Uterus (tissue), 2 donors: ENCODE measurements at regions not wholly inside any gene's neighbourhood (a gene's known extent, or its start where the extent isn't known, plus 50 kb on each side); places are given as distances from the start of the nearest gene placed in this dataset.

Source experiments
- POLR2A ChIP-seq, 2 donors: fragments of 450-650 bp; IDR thresholded peaks; one replicate each; pipeline ENCODE4 v1.6.1; 2016; ENCODE audit warnings: antibody characterized with exemption in 2 of 2, mild to moderate bottlenecking in 1 of 2, moderate library complexity in 1 of 2
- TF ChIP-seq, protein P1 (sequence below), 4 experiments: fragments of 200-600 bp in 2 of 4; fragments of 450-650 bp in 2 of 4; sonication (generic) in 2 of 4; IDR thresholded peaks; one replicate each; pipeline ENCODE4 v1.5.1; 2016 to 2019; ENCODE audit warnings: antibody characterized with exemption in 4 of 4, mild to moderate bottlenecking in 2 of 4, moderate library complexity in 1 of 4

DNA sequence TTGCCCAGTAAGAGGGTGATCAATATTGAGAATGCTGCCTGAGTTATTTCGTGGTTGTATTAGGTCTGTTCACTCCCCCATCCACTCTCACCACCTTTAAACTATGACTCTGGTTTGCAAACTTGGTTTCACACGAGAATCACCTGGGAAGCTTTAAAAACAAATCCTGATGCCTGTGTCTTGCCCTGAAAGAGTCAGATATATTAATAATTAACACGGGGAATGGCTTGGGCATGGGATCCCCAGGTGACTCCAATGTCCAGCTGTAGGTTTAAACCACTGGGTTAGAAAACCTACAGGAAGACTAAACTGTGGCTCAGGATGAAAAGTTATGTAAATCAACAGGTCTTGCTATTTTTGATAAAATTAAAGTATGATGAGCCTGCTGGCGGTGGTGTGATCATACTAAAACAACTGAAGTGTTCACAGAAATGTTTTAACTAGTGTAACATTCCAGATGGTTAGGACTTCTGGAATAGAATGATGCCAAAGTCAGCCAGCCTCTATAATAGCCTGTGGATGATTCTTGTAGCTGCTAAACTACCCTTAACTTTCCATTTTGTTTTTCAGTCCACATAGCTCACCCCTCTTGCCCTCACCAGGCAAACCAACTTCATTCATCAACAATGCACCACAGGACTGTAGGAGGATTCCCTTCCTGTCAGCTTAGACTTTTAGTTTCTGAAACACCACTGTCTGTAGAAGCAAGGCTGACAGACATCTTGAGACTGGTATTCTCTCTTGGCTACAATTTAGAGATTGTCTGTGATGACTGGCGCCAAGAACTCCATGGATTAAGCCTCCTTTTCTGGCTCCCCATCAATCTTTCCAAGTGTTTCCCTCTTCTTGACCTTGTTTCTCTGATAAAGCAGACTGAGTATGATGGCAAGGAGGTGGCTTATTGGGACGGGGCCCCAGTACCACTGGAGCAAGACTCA is 119.1 kb upstream of the ADAMTS9 start:
- no peak for TF ChIP-seq POLR2A (IDR thresholded peaks at IDR 0.05)
- TF ChIP-seq, protein P1, sequence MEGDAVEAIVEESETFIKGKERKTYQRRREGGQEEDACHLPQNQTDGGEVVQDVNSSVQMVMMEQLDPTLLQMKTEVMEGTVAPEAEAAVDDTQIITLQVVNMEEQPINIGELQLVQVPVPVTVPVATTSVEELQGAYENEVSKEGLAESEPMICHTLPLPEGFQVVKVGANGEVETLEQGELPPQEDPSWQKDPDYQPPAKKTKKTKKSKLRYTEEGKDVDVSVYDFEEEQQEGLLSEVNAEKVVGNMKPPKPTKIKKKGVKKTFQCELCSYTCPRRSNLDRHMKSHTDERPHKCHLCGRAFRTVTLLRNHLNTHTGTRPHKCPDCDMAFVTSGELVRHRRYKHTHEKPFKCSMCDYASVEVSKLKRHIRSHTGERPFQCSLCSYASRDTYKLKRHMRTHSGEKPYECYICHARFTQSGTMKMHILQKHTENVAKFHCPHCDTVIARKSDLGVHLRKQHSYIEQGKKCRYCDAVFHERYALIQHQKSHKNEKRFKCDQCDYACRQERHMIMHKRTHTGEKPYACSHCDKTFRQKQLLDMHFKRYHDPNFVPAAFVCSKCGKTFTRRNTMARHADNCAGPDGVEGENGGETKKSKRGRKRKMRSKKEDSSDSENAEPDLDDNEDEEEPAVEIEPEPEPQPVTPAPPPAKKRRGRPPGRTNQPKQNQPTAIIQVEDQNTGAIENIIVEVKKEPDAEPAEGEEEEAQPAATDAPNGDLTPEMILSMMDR (IDR thresholded peaks at IDR 0.05): no peak
